Heart left ventricle (tissue), 13 donors: ENCODE measurements at regions not wholly inside any gene's neighbourhood (a gene's known extent, or its start where the extent isn't known, plus 50 kb on each side); places are given as distances from the start of the nearest gene placed in this dataset.

ENCODE experiments used
- CTCF ChIP-seq, 12 donors: fragments of 200-600 bp; sonication (generic) in 4 of 12; IDR thresholded peaks; one replicate each; pipeline versions ENCODE4 v1.5.0 to v1.8.0; 2018 to 2022; ENCODE audit warnings: antibody characterized with exemption in 12 of 12, mild to moderate bottlenecking in 5 of 12
- POLR2A ChIP-seq, 2 donors: fragments of 450-650 bp; IDR thresholded peaks; one replicate each; pipeline ENCODE4 v1.6.1; 2017; ENCODE audit warnings: antibody characterized with exemption in 2 of 2, mild to moderate bottlenecking in 2 of 2, moderate library complexity in 2 of 2
- donor health status: ischemic (EF 13 %, LVEDD 7.1; RV severe dilation, severe dysfunction).
- donor health status: DM: no; HTN: yes; CAD: no.
- donor health status: DM: no; HTN: no; CAD: no.
- donor health status: ischemic (EF 25% LVEDD 6.9; RV normal size, moderate dysfunction).
- donor health status: ischemic (EF 25% LVEDD 5.7; RV mildly dilated, moderate dysfunction).
- donor health status: ischemic (EF 35%, LVEDD 5.7; RV mildly dilated, moderate dysfunction).
- donor health status: nonischemic (EF 11% LVEDD 7.7; RV severe dilation, severe dysfunction).
- donor health status: DM: yes; HTN: yes; CAD: no.
- donor health status: PGD.
- donor health status: ischemic (EF 29% LVEDD 5.4; RV normal size, mild dysfunction).
- donor health status: nonischemic (EF 23%, LVEDD 6.1; RV moderate dilation, normal function).

- no peak for TF ChIP-seq CTCF (IDR thresholded peaks at IDR 0.05)
- no peak for TF ChIP-seq POLR2A (IDR thresholded peaks at IDR 0.05)
Observed at GRCh38 chr6:169316651-169317050, 63.0 kb upstream of the THBS2 start.
